Hypothalamus (tissue), 51 donors: ENCODE measurements at regions not wholly inside any gene's neighbourhood (a gene's known extent, or its start where the extent isn't known, plus 50 kb on each side); places are given as distances from the start of the nearest gene placed in this dataset.
"Not testable (repeated sequence)": the region's sequence is repeated elsewhere in the genome, so short reads cannot be mapped to it uniquely, and the experiment has no call there.

Experiments used
- DNase-seq, 51 donors: peaks; one replicate each; lab custom pipeline; 2025; lab: John Stamatoyannopoulos, UW

- DNase-seq, result no peak
These were observed 630.5 kb upstream of the IGFBP7 start for GRCh38 chr4:57740625-57741190.

DNA sequence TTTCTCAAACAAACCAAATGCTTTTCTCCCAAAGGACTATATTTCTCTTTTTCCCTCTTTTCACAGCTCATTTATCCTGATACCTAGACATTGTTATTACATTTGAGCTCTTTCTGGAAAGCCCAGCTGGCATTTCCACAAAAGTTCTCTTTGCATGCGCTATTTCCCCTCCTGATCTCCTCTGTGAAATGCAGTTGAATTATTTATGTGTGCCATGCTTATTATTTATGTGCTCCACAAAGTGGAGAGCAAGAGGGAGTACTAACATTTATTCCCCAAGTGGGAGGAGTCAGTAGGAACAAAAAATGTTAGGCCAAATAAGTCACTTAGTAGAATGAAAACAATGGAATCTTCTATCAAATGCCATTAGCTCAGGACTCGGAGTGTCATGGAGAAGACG is 626.6 kb upstream of the IGFBP7 start:
- no peak for DNase-seq

DNA sequence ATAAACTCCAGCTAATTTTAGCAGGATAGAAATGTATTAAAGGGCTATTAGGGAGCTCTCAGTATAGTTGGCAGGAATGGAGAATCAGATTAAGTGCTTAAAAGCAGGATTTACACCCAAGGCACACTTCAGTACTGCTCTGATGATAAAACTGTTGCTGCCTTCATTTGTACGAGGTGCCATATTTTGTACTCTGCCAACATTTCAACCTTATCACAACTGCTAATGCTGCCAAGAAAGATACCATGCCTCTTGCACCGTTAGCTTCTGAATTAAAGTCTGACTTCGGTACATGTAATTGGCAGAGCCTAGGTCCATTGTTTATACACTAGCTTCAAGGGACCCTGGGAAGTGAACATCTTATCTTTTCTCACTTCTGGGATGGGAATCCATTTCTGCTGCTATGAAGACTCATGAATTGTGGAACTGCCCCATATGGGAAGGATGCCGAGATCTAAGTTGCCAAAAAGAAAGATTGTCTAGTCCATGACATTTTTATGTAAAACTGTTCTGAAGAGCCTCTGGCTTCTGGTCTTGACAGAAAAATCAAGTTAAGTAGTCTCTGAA is 624.0 kb upstream of the IGFBP7 start:
- no peak for DNase-seq

DNA sequence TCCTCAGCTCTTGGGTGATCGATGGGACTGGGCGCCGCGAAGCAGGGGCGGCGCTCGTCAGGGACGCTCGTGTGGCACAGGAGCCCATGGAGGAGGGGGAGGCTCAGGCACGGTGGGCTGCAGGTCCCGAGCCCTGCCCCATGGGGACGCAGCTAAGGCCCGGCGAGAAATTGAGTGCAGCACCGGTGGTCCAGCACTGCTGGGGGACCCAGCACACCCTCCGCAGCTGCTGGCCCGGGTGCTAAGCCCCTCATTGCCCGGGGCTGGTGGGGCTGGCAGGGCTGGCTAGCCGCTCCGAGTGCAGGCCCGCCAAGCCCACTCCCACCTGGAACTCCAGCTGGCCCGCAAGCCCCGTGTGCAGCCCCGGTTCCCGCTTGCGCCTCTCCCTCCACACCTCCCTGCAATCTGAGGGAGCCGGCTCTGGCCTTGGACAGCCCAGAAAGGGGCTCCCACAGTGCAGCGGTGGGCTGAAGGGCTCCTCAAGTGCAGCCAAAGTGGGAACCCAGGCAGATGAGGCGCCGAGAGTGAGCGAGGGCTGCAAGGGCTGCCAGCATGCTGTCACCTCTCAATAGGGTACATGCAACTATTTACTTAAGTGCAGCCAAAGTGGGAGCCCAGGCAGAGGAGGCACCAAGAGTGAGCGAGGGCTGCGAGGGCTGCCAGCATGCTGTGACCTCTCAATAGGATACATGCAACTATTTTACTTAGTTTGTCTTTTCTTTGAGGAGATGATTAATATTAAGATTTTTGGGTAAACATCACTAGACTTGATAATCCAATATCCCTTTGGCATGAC is 619.8 kb upstream of the IGFBP7 start:
- not testable (repeated sequence) for DNase-seq

GRCh38 chr4:57726154-57726553 is 616.0 kb upstream of the IGFBP7 start:
- no peak for DNase-seq

DNA sequence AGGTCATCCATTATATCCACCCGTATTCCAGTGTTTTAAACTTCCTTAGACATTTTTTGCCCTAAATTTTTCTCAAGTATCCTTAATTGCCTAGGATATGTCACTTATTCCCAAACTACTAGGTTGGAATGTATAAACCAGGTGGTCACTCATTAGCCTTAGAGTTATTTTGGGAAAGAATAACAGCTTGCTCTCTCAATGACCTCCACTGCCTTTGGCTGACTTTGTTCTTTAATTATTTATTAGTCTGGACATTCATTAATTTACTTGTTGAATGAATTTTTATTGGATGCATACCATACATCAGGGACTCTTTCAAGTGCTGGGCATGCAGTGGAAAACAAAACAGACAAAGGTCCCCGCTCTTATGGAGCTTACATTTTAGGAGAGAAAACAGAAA is 609.3 kb upstream of the IGFBP7 start:
- DNase-seq, result no peak

- not testable (repeated sequence) for DNase-seq
These were observed 604.1 kb upstream of the IGFBP7 start for GRCh38 chr4:57714313-57714712.

DNA sequence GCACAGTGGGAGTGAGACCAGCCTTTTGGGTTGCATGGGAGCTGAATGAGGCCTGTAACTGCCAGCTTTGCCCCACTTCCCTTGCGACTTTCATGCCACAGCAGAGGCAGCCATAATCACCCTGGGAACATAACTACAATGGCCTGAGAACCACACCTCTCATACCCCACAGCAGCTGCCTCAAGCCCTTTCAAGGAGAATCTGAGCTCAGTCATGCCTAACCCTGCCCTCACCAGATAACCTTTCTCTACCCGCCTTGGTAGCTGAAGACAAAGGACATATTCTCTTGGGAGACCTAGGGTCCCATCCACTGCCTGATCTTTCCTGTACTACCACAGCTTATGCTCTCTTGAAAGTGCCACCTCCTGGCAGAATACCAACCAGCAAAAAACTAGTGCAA is 599.9 kb upstream of the IGFBP7 start:
- DNase-seq, result no peak

DNA sequence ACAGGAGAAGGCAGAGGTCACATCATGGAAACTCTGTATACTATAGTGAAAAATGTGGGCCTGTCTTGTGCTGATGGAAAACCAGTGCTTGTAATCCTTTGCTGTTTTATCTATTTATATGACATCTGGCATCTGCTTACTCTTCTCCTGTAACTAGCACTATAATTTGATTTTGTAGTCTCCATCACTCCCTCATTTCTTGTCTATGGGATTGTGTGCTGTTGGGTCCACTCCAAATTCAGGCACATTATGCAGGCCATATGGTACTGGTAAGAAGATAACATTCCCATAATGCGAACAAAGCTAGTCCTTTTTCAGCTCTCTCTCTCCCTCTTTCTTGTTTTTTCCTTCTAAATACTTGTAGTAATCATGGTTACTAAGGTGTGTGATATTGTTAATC is 581.2 kb upstream of the IGFBP7 start:
- no peak for DNase-seq

DNA sequence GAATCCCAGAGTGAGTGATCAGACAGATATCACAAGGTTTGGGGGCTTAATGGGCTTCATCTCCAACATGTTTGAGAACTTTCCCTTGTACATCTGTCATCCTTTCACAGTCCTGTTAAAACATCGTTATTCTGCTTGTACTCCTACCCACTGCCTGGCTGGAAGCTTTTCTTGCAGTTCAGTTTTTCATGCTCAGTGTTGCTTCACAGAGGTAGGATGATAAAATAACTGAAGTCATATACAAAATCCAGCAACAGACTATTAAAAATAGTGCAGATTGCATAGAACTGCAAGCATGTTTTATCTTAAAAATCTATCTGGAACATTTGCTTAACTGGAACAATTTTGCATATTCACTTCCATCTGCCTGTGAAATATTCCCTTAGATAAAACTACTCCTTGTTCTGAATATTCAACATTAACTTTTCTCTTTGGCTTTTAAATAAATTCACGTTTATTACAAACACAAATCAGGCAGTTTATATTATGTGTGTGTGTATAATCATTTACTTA is 579.6 kb upstream of the IGFBP7 start:
- DNase-seq, result no peak

- DNase-seq, result no peak
These were observed 572.1 kb upstream of the IGFBP7 start for GRCh38 chr4:57682275-57682674.

DNA sequence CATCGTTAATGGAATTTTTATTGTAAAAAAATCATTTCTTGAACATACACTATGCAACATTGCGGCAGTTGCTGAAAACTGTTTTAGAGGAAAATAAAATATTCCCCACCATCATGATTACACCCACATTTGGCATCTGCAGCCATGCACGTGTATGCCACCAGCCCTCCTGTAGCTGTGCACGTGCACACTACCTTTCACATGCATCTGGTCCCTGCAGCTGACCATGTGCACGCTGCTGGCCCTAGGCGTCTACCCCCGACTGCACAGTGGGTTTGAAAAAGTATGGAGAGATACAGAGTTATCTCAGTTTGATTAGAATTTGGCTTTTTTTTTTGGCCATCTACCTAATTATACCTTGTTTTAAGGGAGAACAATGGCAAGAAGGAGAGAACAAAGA is 569.8 kb upstream of the IGFBP7 start:
- no peak for DNase-seq

- DNase-seq, result no peak
These were observed 566.2 kb upstream of the IGFBP7 start for GRCh38 chr4:57676394-57676793.

DNA sequence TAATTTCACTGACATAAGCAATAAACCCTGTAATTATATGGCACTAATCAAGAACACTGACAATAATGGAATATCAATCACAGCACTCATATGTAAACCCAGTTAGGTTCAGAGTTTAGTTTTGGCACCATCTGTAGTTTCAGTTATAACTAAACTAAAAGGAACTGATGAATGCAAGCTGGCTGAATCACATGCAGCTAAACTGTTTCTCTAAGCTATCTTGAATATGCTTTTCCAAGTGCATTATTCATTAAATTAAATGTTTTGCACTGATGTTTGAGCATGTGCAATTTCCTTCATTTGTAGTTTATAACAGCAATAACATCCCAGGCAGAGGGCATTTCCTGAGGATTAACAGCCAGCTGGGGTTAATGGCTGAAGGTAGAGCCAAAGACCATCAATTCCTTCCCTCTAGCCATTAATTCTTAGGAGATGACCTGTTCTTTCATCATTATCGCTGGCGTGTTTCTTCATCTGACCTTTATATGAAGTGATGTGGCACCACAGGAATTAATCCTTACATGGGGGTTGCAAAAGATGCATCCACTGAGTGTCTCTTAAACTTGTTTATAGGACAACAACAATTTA is 562.8 kb upstream of the IGFBP7 start:
- no peak for DNase-seq

- DNase-seq, result no peak
These were observed 558.4 kb upstream of the IGFBP7 start for GRCh38 chr4:57668621-57669020.

DNA sequence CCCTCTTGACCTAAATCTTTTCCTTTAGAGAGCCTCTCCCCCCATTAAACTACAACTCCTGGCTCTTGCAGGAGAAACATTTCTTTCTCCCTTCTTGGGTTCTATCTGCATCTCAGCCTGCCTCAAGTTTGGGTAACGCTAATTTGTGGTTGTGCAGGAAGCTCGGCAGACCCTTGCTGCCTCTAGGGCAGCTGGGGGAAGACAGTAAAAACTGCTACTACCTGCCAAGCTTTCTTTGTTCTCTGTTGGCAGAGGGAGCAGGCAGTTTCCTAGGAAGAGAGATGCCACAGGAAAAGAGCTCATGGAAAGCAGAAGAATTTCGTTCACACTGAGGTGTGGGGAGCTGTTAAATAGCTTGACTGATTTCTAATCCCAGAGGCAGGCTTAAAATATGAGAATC is 555.6 kb upstream of the IGFBP7 start:
- no peak for DNase-seq

GRCh38 chr4:57661517-57662090 is 551.4 kb upstream of the IGFBP7 start:
- DNase-seq, result no peak

DNA sequence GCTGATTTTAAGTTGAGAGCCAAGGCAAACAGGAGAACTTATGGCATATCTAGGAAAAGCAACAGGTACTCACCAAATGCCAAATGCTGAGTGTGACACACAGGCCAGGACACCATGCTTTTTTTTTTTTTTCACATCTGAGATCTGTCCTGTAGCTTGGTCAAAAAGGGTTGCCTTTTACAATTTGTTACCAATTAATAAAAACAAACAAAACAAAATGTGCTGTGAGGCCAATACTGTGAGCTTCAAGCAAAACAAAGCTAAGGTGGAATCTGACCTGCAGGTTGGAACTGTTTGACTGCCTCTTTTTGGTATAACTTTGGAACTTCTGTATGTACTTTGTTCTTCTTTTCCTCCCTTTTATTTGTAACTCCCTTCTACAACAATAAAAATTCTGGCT is 548.5 kb upstream of the IGFBP7 start:
- DNase-seq, result no peak

DNA sequence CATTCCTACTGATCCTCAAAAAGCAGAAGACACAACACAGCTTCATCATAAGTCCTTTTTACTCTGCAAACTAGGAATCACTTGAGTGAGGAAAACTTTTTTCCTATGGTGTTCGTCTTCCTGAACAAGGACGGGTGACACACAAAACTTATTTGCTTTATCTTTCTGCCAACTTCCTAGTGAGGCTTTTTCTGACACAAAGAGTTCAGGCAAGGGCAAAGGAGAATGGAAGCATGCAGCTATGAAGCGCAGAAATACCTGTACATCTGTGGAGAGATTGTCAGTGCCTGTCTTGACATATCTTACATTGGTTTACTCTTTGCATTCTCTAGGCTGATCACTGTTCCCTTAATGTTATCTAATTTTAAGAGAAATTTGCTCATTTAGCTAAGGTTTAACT is 548.0 kb upstream of the IGFBP7 start:
- DNase-seq, result no peak

GRCh38 chr4:57655342-57655741 is 545.2 kb upstream of the IGFBP7 start:
- no peak for DNase-seq

- DNase-seq, result no peak
These were observed 542.6 kb upstream of the IGFBP7 start for GRCh38 chr4:57652779-57653178.
